GM12878 (cell line): ENCODE measurements at regions not wholly inside any gene's neighbourhood (a gene's known extent, or its start where the extent isn't known, plus 50 kb on each side); places are given as distances from the start of the nearest gene placed in this dataset.

Experiments used
- CREB1 ChIP-seq: IDR thresholded peaks from 2 replicates; pipeline ENCODE4 v1.6.1; 2012; ENCODE audit warnings: low read depth, mild to moderate bottlenecking, inconsistent platforms
- CTCF ChIP-seq, 3 experiments: IDR thresholded peaks in 2 of 3; conservative IDR thresholded peaks in 1 of 3; 2 replicates each; pipeline ENCODE4 v1.5.1; 2011; ENCODE audit warnings: low read depth in 3 of 3, low read length in 3 of 3, mild to moderate bottlenecking in 3 of 3, control low read depth in 2 of 3, moderate library complexity in 2 of 3, inconsistent platforms in 1 of 3, mixed read lengths in 1 of 3; ENCODE audit not compliant: control insufficient read depth in 2 of 3, insufficient read depth in 1 of 3; ENCODE audit errors: extremely low read depth in 1 of 3
- JUND ChIP-seq: IDR thresholded peaks from 2 replicates; pipeline ENCODE4 v1.6.1; 2012; ENCODE audit warnings: low read depth, mild to moderate bottlenecking, low read length, improper control_type of control experiment, moderate library complexity
- NFYB ChIP-seq: IDR thresholded peaks from 2 replicates; pipeline ENCODE4 v1.6.1; 2011; ENCODE audit warnings: low read depth, mild to moderate bottlenecking, low read length, improper control_type of control experiment, moderate library complexity; ENCODE audit not compliant: insufficient read depth
- POLR2A ChIP-seq: IDR thresholded peaks from 2 replicates; pipeline ENCODE4 v1.6.1; 2011; ENCODE audit warnings: low read depth, mild to moderate bottlenecking, low read length
- SIX5 ChIP-seq: IDR thresholded peaks from 2 replicates; pipeline ENCODE4 v1.6.1; 2011; ENCODE audit warnings: mild to moderate bottlenecking, low read depth, low read length, moderate library complexity; ENCODE audit not compliant: severe bottlenecking
- TCF12 ChIP-seq: IDR thresholded peaks from 2 replicates; pipeline ENCODE4 v1.6.1; 2011; ENCODE audit warnings: low read depth, mild to moderate bottlenecking, low read length
- ZNF217 ChIP-seq: fragments of 450-650 bp; IDR thresholded peaks from 2 replicates; pipeline ENCODE4 v1.6.1; 2017; ENCODE audit warnings: antibody characterized with exemption, mild to moderate bottlenecking

DNA sequence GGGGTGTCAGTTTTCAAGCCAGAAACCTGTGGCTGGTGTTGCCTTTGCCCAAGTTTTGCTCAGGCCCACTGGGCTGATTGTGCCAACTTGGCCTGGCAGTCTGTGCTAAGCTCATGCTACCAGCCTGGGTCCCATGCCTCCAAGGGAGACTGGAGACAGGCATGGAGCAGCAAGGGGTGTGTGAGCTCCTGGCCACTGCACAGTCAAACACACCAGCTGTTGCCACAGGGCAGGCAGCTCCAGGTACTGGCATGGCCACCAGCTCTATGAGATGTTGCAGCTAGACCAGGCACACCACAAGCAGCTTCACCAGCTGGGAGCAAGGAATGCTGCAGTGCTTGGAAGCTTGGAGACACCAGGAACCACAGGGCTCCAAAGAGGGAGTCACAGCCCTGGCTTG lies 638.8 kb downstream of the PLOD2 start:
- TF ChIP-seq POLR2A (no peak), ZNF217 (no peak), JUND (no peak), NFYB (no peak), CTCF (IDR thresholded peaks at IDR 0.05 in 2 of 3, conservative IDR thresholded peaks at IDR 0.05 in 1 of 3; ENCODE audit: control insufficient read depth in 2 of 3, extremely low read depth in 1 of 3, insufficient read depth in 1 of 3, low read depth in 3 of 3, low read length in 3 of 3) (no peak), SIX5 (no peak), TCF12 (no peak), CREB1 (no peak)
